Heart left ventricle (tissue), 13 donors: ENCODE measurements at regions not wholly inside any gene's neighbourhood (a gene's known extent, or its start where the extent isn't known, plus 50 kb on each side); places are given as distances from the start of the nearest gene placed in this dataset.

Source experiments
- POLR2A ChIP-seq, 2 donors: fragments of 450-650 bp; IDR thresholded peaks; one replicate each; pipeline ENCODE4 v1.6.1; 2017; ENCODE audit warnings: antibody characterized with exemption in 2 of 2, mild to moderate bottlenecking in 2 of 2, moderate library complexity in 2 of 2
- TF ChIP-seq, protein P1 (sequence below), 12 donors: fragments of 200-600 bp; sonication (generic) in 4 of 12; IDR thresholded peaks; one replicate each; pipeline versions ENCODE4 v1.5.0 to v1.8.0; 2018 to 2022; ENCODE audit warnings: antibody characterized with exemption in 12 of 12, mild to moderate bottlenecking in 5 of 12
- donor health status: ischemic (EF 13 %, LVEDD 7.1; RV severe dilation, severe dysfunction).
- donor health status: DM: no; HTN: yes; CAD: no.
- donor health status: DM: no; HTN: no; CAD: no.
- donor health status: ischemic (EF 25% LVEDD 6.9; RV normal size, moderate dysfunction).
- donor health status: ischemic (EF 25% LVEDD 5.7; RV mildly dilated, moderate dysfunction).
- donor health status: ischemic (EF 35%, LVEDD 5.7; RV mildly dilated, moderate dysfunction).
- donor health status: nonischemic (EF 11% LVEDD 7.7; RV severe dilation, severe dysfunction).
- donor health status: DM: yes; HTN: yes; CAD: no.
- donor health status: PGD.
- donor health status: ischemic (EF 29% LVEDD 5.4; RV normal size, mild dysfunction).
- donor health status: nonischemic (EF 23%, LVEDD 6.1; RV moderate dilation, normal function).

DNA sequence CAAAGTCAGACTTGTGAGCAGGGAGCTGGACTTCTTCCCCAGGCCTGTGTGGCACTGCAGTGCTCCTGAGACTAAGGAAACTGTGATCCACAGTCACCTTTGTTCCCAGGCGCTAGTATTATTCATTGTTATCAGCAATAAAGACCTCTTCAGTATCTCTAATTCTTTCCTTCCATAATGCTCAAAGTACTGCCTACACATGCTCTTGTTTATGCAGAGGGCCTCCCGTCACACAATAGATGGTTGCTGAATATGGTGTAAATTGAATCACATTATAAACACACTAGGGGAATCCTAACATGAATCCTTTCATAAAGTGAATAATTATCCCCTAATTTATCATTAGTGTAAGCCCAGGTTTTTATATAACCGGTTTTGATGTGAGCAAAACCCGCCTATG, 493.3 kb downstream of the BUD13 start:
- TF ChIP-seq, protein P1, sequence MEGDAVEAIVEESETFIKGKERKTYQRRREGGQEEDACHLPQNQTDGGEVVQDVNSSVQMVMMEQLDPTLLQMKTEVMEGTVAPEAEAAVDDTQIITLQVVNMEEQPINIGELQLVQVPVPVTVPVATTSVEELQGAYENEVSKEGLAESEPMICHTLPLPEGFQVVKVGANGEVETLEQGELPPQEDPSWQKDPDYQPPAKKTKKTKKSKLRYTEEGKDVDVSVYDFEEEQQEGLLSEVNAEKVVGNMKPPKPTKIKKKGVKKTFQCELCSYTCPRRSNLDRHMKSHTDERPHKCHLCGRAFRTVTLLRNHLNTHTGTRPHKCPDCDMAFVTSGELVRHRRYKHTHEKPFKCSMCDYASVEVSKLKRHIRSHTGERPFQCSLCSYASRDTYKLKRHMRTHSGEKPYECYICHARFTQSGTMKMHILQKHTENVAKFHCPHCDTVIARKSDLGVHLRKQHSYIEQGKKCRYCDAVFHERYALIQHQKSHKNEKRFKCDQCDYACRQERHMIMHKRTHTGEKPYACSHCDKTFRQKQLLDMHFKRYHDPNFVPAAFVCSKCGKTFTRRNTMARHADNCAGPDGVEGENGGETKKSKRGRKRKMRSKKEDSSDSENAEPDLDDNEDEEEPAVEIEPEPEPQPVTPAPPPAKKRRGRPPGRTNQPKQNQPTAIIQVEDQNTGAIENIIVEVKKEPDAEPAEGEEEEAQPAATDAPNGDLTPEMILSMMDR (IDR thresholded peaks at IDR 0.05): no peak
- no peak for TF ChIP-seq POLR2A (IDR thresholded peaks at IDR 0.05)
